CD4-positive, alpha-beta T cell treated with Interleukin-15 for 4 hours (primary cell): ENCODE measurements at regions not wholly inside any gene's neighbourhood (a gene's known extent, or its start where the extent isn't known, plus 50 kb on each side); places are given as distances from the start of the nearest gene placed in this dataset.
"Not testable (repeated sequence)": the region's sequence is repeated elsewhere in the genome, so short reads cannot be mapped to it uniquely, and the experiment has no call there.

ENCODE experiments used
- DNase-seq: peaks from one replicate; pipeline ENCODE4 v3.0.0-alpha.2; 2020; ENCODE audit warnings: low spot score

GRCh38 chr9:38126730-38127129 is 57.7 kb upstream of the SHB start:
- DNase-seq: no peak

DNA sequence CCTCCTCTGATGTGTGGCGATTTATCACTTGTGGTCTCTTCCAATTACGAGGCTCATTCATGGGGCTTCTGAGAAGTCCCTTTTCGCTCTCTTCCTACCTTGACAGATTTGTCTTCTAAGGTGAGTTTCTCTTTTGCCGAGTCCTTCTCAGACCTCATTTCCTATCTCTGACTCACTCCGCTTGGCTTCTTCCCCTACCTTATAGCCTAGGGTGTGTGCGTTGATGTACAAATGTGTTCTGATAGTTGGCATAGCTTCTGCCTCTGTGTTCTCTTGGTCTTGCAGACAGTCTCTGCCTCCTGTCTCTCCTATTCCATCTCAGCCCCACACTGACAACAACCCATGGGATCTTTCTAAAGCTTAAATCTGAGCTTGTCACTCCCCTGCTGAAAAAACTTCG is 56.9 kb upstream of the SHB start:
- DNase-seq: no peak

DNA sequence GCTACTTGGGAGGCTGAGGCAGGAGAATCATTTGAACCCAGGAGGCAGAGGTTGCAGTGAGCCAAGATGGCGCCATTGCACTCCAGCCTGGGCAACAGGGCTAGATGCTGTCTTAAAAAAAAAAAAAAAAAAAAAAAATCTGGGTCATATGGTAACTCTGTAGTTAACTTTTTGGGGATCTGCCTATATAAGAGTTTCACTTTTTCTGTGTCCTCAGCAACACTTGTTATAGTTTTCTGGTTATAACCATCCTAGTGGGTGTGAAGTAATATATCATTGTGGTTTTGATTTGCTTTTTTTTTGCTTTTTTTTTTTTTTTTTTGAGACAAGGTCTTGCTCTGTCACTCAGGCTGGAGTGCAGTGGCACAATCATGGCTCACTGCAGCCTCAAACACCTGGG is 54.3 kb upstream of the SHB start:
- DNase-seq: not testable (repeated sequence)

GRCh38 chr9:38120961-38121360 is 51.9 kb upstream of the SHB start:
- no peak for DNase-seq

DNA sequence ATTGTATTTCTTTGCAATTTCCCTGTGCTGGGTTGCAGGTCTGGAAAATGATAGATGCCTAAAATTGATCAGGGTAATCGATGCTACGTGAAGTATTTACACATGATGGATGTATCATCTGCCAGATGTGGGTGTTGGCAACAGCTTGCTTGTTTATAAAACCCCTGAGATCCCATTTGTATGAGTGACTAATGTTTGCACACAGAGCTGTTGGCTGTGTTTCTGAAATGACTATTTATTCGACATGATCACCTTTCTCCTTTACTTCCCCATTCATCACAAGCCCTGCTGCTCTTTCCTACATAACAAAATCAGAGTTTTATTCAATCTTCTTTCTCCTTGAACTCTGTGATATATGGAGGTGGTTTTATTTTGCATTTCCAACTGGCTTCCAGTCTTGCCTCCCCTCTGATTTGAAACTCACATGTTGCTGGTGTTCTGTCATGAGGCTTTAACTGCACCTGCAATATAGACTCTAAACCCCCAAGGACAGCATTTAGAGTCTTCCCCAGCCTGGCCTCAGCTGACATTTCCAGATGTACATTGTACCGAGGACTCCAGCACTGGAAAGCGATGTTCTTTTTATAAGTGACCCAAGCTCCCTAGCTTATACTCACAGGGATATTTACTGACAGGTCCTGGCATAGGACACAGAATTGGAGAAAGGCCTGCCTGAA is 50.7 kb upstream of the SHB start:
- no peak for DNase-seq

DNA sequence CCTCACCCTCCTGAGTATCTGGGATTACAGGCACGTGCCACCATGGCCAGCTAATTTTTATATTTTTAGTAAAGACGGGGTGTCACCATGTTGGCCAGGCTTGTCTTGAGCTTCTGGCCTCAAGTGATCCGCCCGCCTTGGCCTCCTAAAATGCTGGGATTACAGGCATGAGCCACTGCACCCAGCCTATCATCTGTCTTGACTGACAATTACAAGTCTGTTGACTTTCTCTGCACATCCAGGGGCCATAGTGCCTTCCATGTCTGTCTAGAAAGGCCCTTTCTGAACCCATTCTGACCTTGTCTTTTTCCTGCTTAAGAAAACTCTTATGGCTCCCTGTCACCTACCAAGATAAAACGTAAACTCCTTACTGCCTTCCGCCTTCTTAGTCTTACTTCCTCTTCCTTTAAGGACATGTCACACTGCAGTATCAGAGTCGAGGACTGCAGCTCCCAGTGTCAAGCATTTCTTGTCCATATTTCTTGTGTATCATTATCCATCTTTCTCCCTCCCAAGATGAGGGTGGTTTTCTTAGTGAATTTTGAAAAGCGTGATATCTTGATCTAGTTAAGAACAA is 49.9 kb upstream of the SHB start:
- no peak for DNase-seq
